ENCODE measurements at regions not wholly inside any gene's neighbourhood (a gene's known extent, or its start where the extent isn't known, plus 50 kb on each side); places are given as distances from the start of the nearest gene placed in this dataset.
"Not testable (repeated sequence)": the region's sequence is repeated elsewhere in the genome, so short reads cannot be mapped to it uniquely, and the experiment has no call there.

DNA sequence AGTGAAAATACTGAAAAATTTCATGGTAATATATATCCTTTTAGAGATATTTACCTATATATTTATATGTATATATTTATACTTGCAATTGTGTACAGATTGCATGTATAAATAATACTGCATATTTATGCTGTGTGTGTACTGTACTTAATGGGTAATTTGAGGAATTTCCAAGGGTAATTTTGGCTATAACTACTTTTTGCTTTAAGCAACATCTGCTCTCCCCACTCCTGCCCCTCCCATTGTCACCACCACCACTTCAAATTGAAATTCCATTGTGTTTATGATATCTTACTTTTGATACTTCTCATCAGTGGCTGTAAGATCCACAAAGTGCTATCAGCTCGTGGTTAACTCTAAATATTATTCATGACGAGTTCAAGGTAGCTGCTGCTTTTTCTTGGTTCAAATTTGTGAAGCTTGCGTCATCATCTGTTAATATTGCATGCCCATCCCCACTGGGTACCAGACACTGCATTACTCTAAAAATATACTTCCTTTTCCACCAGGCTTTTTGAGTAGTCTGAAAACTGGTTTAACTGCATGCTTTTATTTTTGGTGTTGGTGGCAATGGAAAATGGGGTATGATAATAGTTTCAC, 91.7 kb upstream of the MITF start:
- no peak for DNase-seq (ENCODE audit: low spot score)

DNA sequence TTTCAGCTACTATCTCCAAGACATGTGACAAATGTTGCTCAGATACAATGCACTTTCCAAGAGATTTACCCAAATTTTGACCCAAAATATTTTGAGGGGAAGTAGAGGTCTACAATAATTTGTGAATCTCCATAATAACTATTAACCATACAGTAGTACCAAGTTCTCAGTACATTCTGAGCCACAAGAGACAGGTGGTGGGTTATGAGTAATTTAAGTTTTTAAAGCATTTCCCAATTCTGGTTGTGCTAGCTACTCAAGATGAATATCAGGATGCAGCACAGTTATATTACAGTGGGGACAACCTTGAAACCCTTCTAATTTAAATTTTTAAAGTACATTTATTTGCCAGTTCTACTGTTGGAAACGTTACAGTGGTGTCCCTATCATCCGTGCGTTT, 92.2 kb upstream of the MITF start:
- DNase-seq (ENCODE audit: low spot score), result no peak

DNA sequence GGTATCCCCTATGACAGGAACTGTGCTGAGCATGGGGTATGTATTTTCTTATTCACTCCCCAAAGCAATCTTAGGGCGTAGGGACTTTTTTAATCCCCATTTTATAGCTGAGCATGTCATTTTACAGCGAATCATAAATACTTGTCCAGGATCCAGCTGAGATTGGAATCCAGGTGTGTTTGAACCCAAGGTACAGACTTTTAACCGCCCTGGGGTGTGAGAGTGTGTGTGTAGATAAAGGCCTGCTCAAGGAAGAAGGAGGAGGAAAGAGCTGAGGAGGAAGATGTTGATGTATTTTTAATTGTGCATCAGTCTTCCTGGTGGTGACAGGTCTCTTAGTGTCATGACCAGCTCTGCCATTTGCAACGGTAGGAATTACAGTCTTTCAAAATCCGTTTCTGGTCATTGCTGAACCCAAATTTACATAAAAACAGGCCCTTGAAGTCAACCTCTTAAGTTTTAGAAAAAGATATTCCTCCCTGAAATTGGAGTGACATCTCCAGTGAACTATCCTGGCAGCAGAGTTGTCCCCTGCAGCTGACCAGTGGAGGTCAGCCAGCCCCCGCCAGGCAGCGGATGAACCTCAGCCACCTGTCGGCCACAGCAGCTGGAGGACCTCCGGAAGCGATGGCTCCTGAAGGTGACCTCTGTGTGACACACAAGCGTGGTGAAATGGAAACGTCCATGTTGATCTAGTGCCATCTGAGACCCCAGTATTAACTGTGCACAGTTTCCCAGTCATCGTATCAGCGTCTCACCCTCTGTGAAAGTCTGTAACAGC, 92.8 kb upstream of the MITF start:
- no peak for DNase-seq (ENCODE audit: low spot score)

DNA sequence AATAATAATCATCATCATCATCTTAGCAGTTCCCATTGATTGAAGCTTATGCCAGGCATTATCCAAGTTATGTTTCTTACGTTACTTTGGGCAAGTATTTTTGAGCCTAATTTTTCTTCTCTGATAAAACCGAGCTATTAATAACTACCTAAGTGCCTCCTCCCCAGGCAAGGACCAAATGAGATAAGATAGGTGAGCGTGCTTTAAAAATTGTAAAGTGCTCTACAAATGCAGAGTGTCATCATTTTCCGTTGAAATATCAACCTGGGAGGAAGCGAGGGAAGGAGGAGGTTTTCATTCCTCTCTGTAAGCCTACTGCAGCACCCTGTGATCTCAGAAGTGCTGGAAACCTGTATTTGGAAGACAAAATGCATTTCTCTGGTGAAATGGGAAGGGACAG, 96.7 kb upstream of the MITF start:
- no peak for DNase-seq (ENCODE audit: low spot score)

DNA sequence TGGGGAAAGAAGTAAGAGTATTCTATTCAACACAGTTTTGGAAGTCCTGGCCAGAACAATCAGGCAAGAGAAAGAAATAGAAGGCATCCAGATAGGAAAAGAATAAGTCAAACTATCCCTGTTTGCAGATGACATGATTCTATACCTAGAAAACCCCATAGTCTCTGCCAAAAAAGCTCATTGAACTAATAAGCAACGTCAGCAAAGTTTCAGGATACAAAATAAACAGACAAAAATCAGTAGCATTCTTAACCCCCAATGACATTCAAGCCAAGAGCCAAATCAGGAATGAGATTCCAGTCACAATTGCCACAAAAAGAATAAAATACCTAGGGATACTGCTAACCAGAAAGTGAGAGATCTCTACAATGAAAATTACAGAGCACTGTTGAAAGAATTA, 99.4 kb upstream of the MITF start:
- DNase-seq (ENCODE audit: low spot score), result no peak

DNA sequence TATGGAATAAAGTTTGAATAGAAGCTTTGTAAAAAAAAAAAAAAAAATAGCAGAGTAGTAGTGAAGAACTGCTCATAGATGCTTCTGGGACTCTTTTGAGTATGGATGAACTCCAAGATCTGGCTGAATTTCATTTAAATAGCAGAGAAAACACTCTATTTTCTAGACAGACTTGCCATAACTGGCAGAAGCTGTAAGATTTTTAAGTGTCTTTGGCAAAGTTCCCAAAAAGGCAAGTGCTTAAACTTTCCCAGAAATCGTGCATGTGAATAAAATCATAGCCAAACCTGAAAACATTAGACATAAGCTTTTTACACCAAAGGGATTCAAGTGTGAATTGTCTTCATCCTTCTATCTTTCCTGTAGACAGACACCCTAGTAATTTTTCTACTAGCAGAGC, 110.3 kb upstream of the MITF start:
- no peak for DNase-seq (ENCODE audit: low spot score)

DNA sequence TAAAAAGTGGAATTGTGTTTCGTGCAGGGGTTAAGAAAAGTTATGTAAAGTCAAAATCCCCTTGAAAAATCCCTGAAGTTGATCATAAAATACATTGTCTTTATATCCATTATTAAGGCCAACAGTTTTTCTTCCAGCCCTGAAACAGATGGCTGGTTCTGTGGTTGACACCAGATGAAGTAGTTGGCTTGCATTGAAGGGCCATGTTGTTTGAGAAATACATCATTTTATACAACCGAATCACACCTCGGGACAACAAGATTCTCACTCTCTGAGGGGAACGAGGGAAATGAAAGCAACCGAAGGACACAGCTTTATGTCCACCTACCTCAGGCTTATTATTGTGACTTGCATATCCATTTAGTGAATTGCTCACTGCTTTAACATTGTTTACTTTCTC, 126.0 kb upstream of the MITF start:
- no peak for DNase-seq (ENCODE audit: low spot score)

DNA sequence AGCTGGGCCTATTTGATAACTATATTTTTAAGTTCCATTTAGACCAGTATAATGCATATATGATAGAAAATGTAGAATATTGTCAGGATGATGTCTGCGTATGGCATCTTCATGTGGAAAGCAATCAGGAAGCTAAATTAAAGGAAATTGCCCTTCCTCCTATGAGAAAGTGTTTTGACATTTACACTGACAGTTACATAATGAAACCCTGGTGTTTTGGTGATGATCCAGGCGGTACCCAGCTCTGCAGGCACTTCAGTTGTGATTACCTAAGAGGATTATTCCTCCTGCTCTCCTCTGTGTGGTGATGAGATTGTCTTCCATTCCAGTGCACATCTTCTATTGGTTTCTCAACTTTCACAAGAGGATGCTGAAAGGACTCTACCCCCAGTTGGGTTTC, 126.5 kb upstream of the MITF start:
- DNase-seq (ENCODE audit: low spot score), result no peak

DNA sequence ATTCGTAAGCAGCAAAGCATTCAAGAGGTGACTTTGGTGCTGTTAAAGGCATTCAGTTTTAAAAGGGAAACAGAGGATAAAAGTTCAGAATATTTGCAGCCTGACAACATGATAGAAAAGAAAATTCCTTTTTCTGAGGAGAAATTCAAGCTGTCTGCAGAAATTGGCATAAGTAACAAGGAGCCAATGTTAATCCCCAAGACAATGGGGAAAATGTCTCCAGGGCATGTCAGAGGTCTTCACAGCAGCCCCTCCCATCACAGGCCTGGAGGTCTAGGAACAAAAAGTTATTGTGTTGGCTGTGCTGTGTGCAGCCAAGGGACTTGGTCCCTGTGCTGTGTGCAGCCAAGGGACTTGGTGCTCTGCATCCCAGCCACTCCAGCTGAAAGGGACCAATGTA, 129.7 kb upstream of the MITF start:
- not testable (repeated sequence) for DNase-seq (ENCODE audit: low spot score)

DNA sequence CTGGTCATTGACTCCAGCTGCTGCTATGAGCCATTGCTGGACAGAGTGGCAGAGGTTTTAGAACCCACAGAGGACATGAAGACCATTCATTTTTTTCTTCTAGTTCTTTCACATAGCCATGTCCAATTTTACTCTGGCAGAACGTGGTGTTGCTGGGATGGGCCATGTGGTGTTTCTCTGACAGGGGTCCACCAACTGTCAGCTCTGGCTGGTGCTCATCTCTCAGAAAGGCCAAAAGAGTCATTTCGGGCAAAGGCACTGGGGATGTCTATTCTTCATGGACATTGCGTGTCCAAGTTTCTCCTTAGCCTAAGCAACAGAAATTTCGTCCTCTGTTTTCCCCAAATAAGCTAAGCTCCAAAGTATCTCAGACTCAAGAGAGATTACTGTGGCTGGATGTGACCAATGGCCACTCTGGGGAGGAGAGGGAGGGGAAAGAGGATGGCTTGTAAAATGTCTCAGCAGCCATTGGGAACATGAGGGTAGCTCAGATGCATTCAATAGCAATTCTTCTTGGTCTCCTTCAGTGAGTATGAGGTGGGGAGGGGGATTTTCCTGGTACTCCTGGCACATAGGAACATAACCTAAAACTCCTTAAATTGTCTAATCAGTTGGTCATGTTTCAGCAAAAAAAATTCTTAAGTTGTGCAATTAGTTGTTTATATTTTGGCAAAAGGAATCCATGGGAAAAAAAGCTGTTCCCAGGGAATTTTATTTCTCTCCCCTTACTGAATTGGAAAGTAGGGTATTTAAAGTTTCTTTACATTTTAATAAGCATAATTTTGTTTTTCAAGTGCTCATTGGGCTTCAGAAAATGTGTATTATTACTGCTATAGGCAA, 131.6 kb upstream of the MITF start:
- DNase-seq (ENCODE audit: low spot score), result no peak

DNA sequence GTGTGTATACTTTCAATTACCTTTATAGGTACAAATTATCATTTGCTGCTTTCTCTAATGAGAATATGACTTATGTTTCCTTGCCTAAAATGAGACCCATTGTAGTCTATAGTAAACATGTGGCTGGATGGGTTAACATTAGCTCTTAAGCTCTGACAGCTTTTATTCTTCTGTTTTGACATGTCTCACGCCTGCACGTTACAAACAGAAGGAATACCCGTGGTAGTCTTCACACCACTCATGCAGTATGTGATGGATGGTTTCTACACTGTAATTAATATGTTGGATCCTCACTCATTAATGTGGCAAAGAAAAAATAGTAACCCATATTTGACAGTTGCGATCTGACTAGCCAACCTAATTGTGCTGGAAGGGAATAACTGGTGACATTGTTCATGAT, 133.4 kb upstream of the MITF start:
- no peak for DNase-seq (ENCODE audit: low spot score)

DNA sequence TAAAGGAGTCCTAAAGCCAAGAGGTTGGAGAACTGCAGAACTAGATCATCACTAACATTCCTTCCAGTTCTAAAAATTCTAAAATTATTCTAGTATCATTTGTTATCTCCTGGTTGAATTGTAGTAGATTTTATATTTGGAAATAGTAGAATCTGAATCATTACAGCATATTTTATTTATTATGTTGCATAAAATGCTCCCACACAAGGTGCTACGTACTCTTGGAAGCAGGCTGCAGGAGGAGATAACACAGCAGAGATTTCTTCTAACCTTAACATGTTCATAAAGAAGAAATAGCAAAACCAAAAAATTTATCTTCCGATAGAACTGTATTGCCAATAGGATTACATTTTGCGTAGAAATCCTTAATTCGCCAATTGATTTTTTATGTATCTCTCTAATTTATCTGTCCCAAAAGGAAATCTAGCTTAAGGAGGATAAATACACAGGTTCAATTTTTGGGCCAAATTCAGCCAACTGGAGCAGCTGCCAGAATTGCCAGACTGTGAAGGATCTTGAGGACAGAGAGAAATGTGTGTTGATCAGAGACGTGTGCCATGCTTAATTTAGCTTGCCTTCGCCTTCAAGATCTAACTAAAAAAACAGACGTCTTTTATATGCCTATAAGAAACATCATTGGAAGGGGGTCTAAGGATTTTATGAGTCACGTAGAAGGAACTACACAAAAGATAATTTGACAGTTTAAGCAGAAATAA, 134.4 kb upstream of the MITF start:
- DNase-seq (ENCODE audit: low spot score), result no peak

DNA sequence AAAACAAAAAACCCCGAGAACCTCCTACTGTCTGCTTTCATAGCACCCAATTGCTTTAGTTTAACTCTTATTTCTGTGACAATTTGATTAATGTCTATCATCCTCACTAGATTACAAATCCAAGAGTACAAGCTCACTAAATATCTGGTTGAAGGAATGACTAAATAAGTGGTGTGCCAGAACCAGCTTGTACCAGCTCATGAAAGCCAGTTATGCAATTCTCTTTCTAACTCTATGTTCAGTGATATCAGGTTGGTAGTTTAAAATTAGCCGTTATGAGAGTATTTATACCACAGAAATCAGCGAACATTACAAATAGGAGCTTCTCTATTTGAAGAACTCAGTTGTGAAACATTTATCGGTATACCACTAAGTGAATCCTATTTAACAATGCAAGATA, 137.2 kb upstream of the MITF start:
- no peak for DNase-seq (ENCODE audit: low spot score)

DNA sequence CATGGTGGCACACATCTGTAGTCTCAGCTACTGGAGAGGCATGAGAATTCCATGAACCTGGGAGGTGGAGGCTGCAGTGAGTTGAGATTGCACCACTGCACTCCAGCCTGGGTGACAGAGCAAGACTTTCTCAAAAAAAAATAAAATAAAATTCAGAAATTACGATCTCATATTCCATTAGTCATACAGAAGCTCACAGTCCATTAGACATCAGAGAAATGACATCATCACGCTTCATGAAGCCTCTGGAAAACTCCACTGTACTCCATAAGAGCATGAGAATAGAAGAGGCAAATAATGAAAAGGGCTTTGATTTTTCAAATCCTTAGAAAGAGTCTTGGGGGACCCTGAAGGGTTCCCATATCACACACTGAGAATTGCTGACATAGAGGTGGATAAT, 145.0 kb upstream of the MITF start:
- no peak for DNase-seq (ENCODE audit: low spot score)

DNA sequence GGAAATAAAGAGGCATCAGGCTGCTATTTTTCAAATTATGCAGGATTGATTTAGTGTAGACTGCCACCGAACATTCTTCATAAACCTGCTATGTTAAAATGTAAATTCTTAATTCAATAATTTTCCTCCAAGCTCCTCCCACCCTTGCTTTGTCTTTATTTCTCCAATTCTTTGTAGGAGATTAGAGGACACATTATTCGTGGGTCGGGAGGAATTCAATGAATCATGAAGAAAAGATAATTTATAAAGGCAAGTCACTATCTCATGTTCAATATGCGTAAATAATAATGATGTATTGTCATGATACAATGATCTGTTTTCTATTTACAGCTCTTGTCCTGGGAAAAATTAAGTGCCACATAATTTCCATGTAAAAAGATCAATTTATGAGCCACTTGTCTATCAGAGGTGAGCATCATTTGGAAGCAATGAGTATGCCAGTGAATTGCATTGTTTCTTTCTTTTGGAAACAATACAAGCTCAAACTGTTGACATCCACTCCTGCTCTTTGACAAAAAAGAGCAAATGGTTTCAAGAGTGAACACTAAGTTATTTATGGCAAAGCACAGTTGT, 148.0 kb upstream of the MITF start:
- no peak for DNase-seq (ENCODE audit: low spot score)

DNA sequence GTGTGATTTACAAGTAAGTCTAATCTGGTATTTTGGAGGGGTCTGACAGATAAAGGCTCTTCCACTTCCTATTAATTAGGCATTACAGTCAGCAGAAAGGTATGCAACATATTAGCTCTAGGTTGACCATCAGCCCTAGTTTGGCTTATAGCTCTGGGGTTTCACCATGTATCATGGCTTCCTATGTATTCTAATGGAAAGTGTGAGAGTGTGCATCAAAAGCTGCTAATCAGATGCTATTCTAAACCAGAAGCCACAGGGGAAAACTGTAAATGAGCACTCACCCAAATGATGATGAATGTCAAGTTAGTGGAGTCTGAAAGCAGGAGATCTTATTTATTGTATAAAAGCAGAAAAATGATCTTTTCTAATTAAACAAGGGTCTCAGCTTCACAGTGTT, 149.2 kb upstream of the MITF start:
- DNase-seq (ENCODE audit: low spot score), result no peak

DNA sequence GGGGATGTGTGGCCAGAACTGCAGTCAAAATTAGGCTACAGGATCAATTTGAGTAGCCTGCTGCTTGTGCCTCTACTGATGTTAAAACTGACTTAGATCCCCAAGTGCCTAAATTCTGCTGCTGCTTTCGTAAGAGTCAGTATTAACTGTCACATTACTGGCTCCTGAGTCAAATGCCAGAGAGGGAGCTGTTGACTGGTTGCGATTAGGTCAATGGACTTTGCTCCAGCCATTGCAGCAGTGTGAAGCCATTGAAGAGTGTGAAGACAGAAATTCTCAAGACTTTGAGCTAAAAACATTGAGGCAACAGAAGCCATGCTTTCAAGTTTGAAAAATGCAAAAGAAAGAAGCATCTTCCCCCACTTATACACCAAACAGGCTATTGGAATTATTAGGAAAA, 151.1 kb upstream of the MITF start:
- DNase-seq (ENCODE audit: low spot score), result no peak

DNA sequence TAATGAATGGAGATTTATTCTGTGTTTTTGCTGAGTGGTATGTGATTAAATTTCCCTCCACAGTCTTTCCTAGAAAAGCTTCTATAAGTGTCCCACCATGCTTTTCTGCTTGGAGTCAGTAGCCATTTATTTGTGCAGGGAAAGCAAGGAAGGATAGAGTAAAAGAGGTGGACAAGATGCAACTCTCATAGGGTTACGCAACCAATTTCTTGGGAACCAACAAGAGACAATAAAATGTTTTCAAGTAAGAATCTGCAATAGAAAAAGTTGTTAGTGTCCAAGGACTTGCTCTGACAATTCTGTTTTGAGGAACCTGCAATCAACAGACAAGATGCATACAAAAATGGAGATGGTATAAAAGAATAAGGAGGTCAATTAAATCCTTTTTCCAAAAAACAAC, 153.8 kb upstream of the MITF start:
- no peak for DNase-seq (ENCODE audit: low spot score)

DNA sequence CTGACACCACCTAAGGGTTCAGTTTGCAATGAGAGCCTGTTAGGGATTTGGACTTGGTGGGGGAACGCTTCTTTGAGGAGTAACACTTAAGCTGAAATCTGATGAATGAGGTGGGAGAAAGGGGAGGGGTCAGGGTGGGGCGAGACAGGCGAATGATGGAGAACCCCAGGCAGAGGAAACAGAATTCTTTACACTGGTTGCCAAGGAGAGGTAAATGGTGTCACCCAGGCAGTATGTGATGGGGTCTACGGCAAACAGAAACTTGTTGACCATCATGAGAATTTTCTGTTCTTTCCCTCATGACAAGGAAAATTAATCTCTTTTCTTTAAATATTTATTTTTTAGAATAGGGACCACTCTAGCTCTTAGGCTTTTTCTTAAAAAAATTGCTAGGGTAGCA, 157.2 kb upstream of the MITF start:
- no peak for DNase-seq (ENCODE audit: low spot score)

DNA sequence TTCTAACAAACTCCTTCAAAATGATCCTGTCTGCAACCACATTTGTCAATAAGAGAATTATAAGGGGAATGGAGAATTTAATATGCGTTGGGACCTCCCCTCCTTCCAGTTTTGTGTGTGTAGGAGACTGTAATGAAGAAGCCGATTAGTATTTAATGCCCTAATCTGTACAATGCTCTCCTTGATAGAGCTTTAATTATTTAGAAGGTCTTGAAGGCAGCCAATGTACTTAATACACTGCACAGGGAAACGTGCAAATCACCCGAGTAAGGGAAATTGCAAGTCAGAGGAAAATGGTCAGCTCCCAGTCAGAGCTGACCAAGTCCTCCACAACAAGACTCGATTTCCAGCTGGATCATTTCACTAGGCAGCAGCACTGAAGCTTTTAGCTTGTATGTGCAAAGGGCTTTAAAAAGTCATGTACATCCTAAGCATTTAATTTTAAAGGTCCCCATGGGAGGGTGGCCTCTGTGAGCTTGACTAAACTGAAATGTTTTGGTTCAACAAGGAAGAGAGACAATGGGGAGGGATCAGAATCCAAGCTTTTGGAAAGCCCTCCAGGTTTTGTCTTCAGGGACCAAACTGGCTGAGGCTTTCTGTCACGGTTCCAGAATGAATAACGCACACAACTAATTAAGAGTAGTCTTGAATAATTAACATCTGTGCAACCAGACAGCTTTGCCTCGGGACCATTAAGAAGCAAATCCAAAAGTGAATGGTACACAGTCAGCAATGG, 159.8 kb upstream of the MITF start:
- DNase-seq (ENCODE audit: low spot score), result no peak

DNA sequence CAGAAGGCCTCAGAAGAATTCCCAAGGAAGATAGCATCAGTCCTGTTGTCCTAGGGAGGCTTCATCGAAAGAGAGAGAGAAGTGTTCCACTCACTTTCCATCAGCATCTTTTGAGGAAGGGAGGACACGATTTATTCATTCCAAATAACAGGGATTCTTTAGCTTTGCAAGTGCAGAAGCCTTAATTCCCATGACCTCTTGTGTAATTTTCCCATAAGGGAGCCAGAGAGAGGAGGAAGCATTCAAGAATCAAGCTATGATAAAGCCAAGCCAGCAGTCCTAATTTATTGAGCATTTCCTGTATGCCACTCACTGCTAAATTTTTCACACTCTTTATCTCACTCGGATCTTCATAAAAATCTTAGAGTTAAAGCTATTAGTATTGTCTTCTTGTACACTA, 169.7 kb upstream of the MITF start:
- DNase-seq (ENCODE audit: low spot score), result no peak

DNA sequence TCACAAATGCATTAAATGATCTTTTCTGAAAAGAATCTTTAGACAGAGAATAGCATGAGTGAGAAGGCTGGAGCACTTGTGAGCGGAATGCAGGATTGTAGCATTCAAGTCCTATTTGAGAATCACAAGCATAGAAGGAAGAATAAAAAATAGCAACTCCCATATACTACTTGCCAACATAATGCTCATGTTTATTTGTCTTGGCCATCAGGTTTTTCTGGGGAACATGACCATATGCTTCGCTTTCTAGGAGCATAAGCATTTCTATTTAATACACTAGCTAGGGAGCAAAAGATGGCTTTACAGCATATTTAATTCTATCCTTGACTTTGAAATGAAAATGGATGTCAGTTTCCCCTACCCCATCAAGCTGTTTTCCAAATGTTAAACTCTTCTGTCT, 170.3 kb upstream of the MITF start:
- DNase-seq (ENCODE audit: low spot score), result no peak
